ENCODE measurements at regions not wholly inside any gene's neighbourhood (a gene's known extent, or its start where the extent isn't known, plus 50 kb on each side); places are given as distances from the start of the nearest gene placed in this dataset.

DNA sequence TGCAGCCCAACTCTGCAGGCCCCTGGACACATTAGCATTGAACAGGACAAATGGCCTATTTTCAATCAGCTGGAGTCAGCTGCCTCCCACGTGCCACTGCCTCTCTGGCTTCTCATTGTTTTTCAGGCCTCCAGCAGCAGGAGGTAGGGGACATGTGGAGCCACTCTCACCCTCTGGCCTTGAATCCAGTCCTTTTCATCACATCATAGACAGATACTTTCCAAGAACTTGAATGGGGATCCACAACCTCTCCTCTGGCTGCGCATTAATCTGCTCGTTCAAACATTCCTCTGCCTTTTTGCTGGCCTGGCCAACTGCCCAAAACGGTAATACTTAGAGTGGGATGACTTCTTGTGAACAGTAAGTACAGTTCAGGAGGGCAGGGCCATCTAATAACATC is 592.3 kb downstream of the PKHD1 start:
- no peak for DNase-seq

DNA sequence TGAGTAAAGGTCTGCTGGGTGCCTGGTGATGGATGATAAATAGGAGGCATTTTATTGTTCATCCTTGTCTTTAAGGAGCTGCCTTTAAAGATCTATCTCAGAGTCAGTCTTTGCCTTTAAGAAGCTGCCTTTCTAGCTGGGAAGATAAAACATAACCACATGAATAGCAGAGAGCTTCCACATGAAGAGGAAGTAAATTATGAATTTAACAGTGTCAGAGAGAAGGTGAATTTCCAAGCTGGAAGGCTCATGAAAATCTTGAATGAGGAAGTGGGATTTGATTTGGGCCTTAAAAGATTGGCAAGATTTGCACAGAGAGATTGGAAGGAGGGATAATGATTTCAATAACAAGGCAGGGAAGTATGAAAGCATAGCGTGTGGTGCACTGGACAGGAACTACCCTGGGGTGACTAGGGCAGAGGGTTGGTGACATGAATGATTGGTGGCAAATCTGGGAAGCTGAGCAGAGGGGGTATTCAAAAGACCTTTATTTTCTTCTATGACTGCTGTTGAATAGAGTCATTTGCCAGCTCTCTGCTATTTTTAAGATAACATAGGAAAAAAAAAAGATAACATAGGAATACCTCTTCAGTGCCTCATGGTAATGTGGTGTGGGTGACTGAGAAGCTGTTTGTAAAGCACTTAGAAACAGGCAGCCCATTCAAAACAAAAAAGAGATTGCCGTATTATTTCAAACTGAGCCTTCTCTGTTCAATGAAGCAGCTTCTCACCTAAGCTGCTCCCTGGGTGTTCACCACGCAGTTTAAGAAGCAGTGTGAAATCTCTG is 591.6 kb downstream of the PKHD1 start:
- no peak for DNase-seq

DNA sequence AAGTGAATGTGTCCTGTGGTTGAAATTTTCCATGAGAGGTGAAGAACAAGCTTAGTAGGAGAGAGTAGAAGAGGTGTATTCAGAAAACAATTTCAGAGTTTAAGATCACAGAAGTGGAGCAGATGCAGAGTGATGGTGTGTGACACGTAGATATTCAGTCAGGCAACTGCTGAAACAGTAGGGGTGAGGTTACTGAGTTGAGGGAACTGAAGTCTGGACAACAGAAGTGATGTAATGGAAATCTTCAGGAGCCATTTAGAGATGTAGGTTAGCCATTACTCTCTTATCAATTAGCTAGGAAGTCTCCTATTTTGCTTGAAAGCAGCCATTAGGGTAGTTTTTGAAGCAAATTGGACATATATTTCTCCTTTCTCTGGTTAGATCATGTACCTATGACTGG is 584.4 kb downstream of the PKHD1 start:
- no peak for DNase-seq

DNA sequence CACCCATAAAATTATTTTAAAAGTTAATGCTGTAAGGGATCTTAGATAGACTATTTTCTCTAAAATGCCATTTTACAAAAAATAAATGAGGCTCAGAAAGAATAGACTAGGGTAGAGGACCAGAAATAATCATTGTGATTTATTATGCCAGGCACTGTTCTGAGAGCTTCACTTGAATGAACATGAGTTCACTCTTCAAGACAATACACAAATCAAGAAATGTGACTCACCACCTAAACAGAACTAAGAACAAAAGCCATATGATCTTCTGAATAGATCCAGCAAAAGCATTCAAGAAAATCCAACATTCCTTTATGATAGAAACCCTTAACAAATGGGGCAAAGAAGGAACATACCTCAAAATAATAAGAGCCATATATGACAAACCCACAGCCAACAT is 582.0 kb downstream of the PKHD1 start:
- no peak for DNase-seq

DNA sequence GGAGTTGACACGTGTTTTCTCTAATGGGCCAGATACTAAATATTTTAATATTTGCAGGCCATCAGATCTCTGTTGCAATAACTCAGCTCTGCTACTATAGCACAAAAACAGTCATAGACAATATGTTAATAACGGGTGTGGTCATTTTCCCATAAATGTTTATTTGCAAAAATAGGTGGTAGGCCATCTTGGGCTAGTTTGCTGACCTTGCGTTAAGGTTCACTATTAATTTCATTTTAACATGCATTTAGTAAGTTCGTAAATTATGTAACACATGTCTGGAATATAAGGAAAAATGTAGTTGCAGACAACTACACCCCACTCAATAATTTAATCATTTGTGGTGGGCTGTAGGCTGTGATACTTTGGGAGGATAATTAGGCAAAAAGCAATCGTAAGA is 577.8 kb downstream of the PKHD1 start:
- no peak for DNase-seq

DNA sequence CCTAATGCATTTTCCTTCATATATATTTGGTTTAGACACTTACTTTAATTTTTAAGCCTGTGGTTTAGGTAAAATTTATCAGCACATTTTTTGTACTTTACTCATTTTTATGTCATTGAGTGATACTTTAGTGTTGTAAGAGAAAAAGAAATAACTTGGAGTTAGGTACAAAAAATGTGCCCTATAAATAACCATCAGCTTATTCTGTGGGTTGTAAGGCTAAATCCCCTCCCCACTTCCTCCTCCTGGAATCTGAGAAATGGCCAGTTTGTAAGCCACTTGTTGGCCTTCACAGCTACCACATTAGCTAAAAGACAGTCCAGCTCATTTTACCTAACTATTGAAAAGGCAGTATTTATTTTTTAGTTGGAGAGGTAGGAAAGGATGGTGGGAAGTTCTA is 576.3 kb downstream of the PKHD1 start:
- no peak for DNase-seq

DNA sequence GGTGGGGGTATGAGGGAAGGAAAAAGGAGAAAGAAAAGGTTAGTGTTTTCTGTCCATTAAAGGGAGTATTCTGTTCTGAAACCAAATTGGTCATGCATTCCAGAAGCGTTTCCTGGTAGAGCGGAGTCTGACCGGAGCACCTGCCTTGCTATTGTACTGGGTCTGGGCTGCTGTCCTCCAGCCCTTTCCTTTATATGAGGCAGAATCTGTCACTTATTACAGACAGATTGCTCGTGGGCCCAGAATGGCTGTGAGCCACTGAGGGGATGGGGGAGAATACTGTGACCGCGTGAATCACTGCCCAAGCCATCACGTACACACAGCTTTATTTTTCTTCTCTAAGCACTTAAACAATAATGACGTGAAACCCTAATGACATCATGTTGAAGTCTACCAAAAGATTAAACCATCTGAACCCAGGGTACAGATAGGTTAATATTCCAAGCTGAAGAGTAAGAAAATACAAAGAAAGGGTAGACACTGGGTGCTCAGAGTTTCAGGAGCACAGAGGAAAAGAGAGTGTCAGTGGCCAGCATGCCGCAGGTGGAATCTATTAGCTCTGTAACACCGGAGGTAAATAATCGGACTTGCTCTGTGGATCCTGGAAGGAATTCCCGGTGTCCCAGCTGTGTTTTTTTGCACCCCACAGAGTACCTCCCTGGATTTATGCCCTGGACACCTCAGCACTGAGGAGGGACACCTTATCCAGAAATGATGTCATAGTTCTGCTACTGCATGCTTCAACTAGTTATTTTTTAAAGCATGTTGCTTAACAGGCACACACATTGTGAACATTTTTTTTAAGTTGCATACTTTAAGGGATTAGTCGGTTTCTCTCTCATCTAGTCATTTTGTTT is 573.3 kb downstream of the PKHD1 start:
- DNase-seq: no peak

DNA sequence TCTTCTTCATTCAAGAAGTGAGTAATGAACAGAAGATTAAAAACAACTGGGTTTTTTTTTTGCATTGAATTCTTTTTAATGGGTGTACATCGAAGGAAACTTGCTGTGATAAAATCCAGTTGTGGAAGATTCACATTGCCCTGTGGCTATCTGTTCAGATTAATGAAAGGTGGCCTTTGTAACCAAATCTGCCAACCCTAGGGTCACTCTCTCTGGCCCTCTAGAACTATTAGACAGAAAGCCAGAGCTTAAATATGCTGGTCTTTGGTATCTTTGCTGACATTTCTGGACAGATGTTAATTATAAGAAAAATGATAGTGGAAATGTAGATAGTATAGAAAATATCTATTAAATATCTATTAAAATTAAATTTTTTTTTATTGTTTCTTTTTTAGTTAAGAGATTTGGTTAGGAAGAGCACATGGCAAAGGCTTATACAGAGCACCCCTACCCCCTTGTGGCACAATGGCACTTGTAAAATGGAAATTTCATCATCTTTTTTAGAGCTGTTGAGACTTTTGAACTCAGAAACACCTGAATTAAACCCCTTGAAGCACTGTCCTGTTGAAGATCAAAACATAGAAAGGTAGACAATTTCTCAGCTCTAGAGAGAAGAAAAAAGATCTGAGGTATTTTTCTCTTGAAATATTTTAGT is 572.5 kb downstream of the PKHD1 start:
- no peak for DNase-seq

DNA sequence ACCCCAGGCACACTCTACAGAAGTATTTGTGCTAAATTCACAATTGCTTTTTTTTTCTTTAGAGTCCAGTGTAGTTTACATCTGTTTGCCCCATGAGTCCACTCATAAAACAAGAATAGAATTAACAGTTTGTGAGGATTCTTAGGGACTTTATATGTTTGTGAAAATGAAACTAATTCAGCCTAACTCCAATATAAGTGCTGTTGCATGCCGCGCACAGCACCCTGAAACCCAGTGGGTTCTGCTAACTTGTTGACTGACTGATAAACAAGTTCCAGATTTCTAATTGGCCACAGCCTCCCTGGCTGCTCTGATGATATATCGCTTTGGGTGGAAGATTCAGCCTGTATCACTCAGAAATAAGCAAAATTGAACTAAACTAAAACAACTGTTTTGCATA is 561.4 kb downstream of the PKHD1 start:
- DNase-seq: no peak

DNA sequence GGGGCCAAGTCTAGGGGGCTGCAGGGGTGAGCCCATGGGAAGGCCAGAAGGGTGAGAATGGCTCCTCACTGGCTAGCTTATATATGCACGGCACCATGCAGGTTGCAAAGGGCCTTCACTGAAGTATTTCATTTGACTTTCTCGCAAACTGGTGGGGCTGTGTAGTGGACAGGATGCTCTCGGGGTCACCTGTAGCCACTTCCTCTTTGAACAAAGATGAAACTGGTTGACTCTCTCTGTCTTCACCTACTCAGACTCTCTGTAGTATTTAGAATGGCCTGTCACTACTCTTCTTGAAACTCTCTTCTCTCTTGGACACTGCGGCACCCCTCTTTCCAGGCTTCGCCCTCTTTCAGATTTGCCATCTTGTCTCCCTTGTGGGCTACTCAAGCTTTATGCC is 560.5 kb downstream of the PKHD1 start:
- DNase-seq: no peak

DNA sequence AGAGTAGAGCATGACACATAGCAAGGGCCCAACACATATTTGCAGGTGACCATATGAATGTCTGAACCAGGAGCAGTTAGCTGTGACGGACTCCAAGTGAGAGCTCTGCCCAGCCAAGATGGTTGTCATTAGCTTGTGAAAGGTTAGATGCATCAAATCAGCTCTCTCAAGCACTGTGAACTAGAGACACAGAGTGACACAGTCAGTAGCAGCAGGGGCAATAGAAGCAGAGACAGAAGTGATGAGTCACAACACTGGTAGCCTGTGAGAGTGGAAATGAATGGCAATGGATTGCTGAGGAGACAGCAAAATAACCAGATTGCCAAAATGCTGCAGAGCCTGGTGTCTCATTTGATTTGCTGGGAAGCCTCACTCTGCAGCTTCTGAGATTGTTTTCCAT is 558.9 kb downstream of the PKHD1 start:
- DNase-seq: no peak

DNA sequence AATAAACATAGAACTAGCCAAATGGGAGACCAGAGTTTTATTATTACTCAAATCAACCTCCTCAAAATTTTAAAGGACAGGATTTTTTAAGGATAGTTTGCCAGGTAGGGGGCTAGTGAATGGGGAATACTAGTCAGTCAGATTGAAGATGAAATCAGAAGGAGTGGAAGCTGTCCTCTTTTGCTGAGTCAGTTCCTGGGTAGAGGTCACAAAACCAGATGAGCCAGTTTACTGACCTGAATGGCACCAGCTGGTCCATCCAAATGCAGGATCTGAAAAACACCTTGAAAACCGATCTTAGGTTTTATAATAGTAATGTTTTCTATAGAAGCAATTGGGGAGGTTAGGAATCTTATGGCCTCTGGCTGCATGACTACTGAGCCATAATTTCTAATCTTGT is 558.2 kb downstream of the PKHD1 start:
- DNase-seq: no peak

DNA sequence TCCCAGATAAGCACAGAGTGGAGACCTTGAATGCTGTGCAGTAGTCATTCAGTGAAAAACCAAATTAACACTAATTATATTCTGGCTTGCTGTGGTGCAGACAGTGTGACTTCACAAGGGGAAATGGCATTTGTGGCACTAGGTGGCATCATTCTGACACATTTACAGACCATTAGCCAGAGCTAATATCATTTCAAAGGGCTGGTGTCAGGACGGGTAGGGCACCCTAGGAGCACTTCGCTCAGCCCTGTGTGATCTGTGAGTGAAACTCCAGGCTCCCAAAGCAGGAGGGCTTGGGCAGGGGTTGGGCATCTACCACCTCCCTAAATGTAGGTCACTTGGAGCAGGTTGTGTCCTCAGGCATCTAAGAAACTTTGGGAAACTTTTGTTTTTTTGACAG is 555.8 kb downstream of the PKHD1 start:
- no peak for DNase-seq

DNA sequence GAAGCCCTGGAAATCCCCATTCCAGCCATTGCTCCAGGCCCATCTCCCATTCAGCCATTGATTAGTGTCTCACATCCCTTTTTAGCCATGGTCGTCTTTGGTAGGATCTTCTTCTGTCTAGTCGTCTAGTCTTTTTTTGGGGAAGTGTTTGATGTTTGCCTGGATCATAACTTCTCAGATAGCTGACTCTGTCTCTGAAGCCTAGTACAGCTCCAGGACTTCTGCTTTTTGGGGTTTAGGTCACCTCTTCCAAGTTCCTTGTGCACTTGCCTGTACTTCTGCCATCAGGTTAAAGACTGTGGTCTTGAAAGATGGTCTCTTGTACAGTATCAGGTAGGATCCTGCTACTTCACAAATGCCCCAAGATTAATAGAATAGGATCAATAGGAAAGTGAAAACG is 553.5 kb downstream of the PKHD1 start:
- no peak for DNase-seq

DNA sequence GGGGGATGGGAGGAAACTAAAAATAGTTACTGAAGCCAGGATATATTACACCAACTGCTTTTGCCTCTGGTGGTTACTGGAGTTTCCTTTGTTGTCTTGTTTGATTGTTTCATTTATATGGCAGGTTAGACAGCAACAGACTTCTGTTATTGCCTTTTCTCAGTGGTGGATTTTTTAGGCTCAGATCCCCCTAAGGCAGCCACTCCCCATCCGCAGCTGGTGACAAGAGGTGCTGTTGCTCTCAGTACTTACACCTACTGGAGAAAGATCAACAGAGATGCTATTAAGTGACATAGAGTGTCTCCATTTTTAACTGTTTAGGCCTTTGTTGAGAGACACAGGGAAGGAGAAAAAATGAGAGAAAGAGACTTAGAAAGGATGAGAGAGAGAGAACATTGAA is 552.1 kb downstream of the PKHD1 start:
- DNase-seq: no peak

DNA sequence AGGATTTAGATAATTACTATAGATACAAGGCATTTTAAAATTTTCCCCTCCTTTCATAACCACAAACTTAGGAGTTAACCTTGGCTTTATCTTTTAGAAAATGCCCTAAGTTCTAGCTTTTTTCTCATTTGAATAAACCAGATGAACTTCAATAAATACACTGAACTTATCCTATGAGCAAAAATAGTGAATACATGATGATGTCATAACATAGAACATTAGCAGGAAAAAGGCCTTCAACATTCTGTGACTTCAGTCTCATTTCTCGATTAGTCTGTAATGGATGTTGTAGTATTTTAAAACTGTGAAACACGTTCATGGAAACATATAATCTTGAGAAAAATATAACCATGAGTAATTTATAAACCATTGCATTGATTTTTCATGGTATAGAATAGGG is 550.7 kb downstream of the PKHD1 start:
- no peak for DNase-seq

DNA sequence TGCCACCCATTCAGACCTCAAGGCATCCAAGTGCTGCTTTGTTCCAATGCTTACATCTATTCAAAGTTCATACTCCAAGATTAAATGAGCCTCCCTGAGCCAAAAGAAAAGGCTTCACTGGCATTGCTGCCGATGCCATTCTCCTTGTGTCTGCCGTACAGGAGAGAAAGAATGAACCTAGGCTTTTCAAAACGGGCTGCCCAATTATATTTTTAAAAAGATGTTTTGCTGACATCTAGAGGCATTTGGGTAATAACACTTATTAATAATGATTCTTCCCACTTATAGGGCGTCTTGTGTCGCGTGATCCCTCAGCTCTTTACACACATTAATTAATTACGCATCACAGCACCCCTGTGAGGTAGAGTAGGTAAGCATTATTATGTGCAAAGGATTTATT is 545.6 kb downstream of the PKHD1 start:
- no peak for DNase-seq

DNA sequence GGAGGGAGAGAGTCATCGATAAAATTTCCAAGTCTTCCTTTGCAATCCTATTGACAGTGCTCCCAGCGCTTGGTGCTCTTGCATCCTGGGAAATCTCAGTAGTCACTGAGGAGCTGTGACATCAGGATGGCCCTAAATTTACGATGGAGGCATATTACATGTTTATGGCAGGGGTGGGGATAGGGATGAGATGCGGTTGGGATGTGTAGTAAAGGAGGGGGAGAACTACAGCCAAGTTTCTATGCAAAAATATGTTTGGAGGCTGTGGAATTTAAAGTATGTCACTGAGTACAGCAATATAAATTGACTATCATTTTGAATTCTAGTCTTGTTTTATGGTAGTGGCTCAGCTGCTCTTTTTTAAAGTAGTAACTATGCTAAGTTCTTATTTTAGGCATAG is 544.9 kb downstream of the PKHD1 start:
- no peak for DNase-seq

DNA sequence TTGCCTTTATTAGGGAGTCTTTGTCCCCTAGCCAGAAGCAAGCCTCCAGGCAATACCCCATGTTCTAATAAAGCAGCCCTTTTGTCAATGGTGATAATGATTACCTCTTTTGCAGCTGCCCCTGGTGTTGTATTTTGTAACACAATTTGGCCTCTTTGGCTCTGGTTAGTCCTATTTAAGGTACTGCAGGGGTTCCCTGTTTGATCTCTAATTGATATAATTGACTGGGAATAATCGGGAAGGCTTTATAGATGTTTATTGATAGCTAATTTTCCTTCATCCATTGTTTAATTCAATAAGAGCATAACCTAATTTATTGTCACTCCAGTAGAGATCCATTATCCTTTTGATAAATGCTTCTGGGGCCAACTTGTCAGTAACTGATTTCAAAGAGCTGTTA is 537.2 kb downstream of the PKHD1 start:
- no peak for DNase-seq

DNA sequence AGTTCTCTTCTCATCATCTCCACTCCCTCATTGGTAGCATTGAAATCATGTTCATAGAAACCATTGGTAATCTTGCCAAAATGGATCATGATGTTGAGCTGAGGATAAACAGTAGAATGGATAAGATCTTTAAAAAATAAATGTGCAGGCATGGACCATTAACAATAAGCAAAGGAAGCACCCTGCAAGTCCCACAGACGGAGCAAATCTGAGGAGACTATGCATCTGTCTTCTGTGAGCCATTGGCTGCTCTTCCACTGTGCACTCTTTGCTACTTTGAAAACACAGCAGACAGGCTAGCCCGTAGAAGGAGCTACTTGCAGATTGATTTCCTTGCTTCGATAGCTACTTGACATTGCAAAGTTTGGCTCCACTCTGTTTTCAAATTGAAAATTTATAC is 535.0 kb downstream of the PKHD1 start:
- DNase-seq: no peak

DNA sequence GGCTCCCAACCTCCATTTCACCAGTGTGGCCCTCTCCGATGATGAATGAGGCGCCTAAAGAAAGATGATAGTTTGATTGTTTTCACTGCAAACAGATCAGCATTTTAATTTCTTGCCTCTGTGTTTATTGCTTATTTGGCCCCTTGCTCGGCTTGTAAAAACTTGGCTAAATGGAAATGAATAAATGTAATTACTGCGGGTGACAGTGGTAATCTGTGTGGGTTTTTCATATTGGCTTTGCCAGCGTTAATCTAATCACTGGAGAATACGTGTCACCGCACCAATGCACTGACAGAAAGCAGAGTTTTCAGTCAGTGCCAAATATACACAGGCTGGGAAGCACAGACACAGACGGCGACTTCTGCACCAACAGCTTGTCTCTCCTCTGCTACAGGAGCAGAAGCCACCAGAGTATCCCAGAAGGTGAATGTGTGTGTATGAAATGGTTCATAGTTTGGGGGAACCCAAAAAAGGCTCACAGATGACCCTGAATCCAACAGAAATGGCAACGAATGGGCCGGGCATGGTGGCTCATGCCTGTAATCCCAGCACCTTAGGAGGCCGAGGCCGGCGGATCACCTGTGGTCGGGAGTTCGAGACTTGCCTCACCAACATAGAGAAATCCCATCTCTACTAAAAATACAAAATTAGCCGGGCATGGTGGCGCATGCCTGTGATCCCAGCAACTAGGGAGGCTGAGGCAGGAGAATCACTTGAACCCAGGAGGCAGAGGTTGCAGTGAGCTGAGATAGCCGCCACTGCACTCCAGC is 534.0 kb downstream of the PKHD1 start:
- no peak for DNase-seq

DNA sequence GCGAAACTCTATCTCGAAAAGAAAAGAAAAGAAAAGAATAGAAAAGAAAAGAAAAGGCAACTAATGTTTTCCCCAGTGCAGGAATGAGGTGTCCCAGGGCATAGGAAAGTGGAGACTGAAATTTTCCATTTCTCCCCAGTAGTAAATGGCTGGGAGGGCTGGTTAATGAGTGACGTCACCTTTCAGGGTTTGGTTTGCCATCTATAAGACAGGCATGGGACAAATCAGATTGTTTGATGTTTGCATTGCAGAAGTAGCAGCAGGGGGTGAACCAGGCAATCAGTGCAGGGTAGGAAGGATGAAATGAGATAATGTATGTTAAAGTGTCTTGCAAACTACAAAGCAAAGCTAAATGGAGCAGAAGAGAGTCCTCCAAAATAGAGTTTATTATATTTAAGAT is 533.4 kb downstream of the PKHD1 start:
- no peak for DNase-seq

DNA sequence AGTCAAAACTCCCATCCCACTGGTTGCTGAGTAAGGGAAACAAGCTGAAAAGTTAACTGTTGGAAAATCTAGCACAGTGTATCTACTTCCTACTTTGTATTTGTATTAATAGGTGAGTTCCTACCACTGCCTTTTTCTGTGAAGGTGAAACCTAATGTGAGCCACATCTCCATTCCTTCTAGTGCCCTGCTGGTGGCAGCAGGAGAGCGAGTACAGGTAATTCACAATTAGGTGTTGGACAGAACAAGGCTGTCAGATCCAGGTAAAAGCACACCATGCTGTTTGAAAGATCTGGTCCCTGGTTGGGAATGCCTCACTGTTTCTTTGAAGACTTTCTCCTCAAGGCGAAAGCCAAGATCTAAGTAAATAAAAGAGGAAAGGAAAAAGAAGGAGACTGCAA is 528.4 kb downstream of the PKHD1 start:
- DNase-seq: no peak
